Testis (tissue), 2 donors: ENCODE measurements at regions not wholly inside any gene's neighbourhood (a gene's known extent, or its start where the extent isn't known, plus 50 kb on each side); places are given as distances from the start of the nearest gene placed in this dataset.

Experiments used
- CTCF ChIP-seq, 3 experiments: fragments of 450-650 bp in 2 of 3; fragments of 200-600 bp in 1 of 3; sonication (generic) in 1 of 3; IDR thresholded peaks; one replicate each; pipeline ENCODE4 v1.5.1; 2016 to 2019; ENCODE audit warnings: antibody characterized with exemption in 3 of 3, mild to moderate bottlenecking in 2 of 3, moderate library complexity in 1 of 3
- POLR2A ChIP-seq: fragments of 450-650 bp; IDR thresholded peaks from one replicate; pipeline ENCODE4 v1.6.1; 2017; ENCODE audit warnings: antibody characterized with exemption, mild to moderate bottlenecking, moderate library complexity

- TF ChIP-seq CTCF (IDR thresholded peaks at IDR 0.05) (no peak), POLR2A (no peak)
Measured at GRCh38 chr3:61356685-61357084, 105.4 kb upstream of the FHIT start.
